NCI-H345 (cell line): ENCODE measurements at regions not wholly inside any gene's neighbourhood (a gene's known extent, or its start where the extent isn't known, plus 50 kb on each side); places are given as distances from the start of the nearest gene placed in this dataset.
"Not testable (repeated sequence)": the region's sequence is repeated elsewhere in the genome, so short reads cannot be mapped to it uniquely, and the experiment has no call there.

Source experiments
- DNase-seq: peaks from one replicate; lab custom pipeline; 2025; lab: John Stamatoyannopoulos, UW

GRCh38 chr6:170147832-170148708 is 142.8 kb downstream of the DLL1 start:
- DNase-seq = no peak

DNA sequence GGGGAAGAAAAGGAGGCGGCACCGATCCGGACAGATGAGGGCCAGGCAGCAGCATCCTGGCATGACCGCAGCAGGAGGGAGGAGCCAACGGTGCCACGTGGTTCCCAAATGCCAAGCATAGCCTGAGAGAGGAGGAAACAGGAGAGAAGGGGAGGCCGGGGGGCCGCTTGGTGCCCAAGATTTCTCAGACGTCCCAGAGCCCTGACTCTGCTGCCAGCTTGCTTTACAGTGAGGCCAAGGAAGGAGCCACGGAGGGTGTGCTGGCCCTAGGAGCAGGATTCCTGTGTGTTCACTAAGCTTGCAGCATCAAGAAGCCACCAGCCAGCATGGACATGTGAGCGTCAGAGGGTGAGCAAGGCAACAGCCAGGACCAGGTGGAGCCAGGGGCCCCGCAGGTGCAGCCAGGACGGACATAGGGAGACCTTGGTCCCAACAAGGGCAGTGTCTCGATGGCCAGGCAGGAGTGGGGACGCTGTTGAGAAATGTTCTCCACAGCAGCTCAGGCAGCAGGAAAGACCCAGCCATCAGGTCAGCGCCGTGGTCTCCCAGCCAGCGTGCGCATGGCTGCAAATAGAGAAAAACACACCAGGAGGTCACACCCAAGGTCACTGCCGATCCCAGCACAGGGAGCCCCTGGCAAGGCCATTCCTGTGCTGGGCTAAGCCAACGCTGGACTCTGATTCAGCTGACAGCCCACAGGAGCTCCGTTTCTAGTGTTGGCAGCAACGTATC is 143.7 kb downstream of the DLL1 start:
- no peak for DNase-seq

- no peak for DNase-seq
These were observed 144.2 kb downstream of the DLL1 start for GRCh38 chr6:170146640-170147039.

DNA sequence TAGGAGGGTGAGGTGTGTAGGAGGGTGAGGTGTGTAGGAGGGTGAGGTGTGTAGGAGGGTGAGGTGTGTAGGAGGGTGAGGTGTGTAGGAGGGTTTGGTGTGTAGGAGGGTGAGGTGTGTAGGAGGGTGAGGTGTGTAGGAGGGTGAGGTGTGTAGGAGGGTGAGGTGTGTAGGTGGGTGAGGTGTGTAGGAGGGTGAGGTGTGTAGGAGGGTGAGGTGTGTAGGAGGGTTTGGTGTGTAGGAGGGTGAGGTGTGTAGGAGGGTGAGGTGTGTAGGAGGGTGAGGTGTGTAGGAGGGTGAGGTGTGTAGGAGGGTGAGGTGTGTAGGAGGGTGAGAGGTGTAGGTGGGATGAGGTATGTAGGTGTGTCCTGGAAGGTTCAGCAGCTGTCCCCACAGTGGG is 144.7 kb downstream of the DLL1 start:
- not testable (repeated sequence) for DNase-seq

DNA sequence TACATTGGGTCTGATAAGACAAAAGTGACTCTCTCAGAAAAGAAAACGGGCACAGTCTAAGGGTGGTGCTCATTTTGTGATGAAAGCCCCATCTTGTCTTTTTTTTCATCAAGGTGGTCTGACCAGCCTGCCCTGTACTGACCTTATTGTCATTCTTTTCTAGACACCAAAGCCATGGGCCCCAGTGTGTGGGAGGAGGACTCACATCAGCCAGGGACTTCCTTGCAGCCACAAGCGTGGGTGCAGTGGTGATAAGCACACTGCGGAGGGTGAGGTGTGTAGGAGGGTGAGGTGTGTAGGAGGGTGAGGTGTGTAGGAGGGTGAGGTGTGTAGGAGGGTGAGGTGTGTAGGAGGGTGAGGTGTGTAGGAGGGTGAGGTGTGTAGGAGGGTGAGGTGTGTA is 145.2 kb downstream of the DLL1 start:
- not testable (repeated sequence) for DNase-seq

GRCh38 chr6:170145272-170145592 is 145.6 kb downstream of the DLL1 start:
- DNase-seq = no peak

GRCh38 chr6:170144571-170145271 is 146.2 kb downstream of the DLL1 start:
- DNase-seq = no peak

DNA sequence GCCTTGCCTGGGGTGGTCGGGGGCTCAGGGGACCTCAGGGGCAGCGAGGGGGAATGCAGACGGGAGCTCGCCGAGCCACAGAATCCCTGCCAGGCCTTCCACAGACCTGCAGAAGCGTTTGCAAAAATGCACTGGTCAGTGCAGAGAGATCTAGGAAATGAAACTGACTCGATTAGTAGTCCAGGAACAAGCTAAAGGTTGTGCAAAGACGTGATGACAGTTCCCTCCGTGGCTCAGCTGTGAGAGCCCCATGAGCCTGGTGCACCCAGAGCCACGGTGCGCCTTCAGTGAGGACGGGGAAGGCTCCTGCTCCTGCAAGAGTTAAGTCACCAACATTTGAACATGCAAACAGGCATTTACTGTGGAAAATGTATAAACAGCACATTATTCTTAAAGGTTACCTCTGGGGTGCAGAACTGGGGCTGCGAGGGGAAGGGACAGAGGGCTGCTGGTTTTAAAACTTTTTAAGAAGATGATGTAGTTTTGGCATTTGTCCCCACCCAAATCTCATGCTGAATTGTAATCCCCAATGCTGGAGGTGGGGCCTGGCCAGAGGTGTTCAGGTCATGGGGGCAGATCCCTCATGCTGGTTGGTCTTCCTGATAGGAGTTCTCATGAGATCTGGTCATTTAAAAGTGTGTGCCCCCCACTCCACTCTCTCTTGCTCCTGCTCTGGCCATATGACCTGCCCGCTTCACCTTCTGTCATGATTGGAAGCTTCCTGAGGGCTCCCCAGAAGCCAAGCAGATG is 147.3 kb downstream of the DLL1 start:
- DNase-seq = no peak

DNA sequence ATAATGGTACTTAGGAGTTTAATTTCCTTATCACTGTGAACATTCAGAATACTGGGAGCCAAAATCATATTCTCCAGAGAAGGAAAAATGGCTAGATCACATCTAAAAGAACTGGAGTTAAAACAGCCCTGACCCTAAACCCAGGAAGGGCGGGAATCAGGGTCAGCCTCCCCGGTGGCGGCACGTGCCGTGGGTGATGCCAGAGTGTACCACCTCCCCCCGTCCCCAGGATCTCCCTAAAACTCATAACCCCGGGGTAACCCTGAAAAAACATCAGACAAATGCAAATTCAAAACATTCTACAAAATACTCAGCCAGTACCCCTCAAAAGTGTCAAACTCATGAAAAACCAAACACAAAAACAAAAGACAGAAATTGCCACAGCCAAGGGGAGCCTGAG is 148.3 kb downstream of the DLL1 start:
- no peak for DNase-seq

- not testable (repeated sequence) for DNase-seq
These were observed 149.8 kb downstream of the DLL1 start for GRCh38 chr6:170141061-170141460.

GRCh38 chr6:170140129-170140528 is 150.7 kb downstream of the DLL1 start:
- DNase-seq = no peak

DNA sequence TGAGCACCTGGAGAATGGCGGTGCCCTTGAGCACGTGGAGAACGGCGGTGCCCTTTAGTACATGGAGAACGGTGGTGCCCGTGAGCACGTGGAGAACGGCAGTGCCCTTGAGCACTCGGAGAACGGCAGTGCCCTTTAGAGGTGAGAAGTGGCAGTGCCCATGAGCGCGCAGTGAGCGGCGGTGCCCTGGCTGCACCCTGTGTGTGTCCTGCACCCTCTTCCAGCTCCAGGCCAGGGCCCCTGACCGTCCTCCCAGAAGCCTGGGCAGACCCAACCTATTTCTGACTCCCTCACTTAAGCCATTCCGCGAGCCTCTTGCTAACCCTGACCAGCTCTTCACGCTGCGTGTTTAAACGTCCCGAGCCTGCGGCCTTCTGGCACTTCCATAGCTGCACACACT is 151.3 kb downstream of the DLL1 start:
- no peak for DNase-seq

DNA sequence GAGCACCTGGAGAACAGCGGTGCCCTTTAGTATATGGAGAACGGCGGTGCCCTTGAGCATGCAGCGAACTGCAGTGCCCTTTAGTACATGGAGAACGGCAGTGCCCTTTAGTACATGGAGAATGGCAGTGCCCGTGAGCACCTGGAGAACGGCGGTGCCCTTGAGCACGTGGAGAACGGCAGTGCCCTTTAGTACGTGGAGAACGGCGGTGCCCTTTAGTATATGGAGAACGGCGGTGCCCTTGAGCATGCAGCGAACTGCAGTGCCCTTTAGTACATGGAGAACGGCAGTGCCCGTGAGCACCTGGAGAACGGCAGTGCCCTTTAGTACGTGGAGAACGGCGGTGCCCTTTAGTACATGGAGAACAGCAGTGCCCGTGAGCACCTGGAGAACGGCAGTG is 151.8 kb downstream of the DLL1 start:
- not testable (repeated sequence) for DNase-seq

DNA sequence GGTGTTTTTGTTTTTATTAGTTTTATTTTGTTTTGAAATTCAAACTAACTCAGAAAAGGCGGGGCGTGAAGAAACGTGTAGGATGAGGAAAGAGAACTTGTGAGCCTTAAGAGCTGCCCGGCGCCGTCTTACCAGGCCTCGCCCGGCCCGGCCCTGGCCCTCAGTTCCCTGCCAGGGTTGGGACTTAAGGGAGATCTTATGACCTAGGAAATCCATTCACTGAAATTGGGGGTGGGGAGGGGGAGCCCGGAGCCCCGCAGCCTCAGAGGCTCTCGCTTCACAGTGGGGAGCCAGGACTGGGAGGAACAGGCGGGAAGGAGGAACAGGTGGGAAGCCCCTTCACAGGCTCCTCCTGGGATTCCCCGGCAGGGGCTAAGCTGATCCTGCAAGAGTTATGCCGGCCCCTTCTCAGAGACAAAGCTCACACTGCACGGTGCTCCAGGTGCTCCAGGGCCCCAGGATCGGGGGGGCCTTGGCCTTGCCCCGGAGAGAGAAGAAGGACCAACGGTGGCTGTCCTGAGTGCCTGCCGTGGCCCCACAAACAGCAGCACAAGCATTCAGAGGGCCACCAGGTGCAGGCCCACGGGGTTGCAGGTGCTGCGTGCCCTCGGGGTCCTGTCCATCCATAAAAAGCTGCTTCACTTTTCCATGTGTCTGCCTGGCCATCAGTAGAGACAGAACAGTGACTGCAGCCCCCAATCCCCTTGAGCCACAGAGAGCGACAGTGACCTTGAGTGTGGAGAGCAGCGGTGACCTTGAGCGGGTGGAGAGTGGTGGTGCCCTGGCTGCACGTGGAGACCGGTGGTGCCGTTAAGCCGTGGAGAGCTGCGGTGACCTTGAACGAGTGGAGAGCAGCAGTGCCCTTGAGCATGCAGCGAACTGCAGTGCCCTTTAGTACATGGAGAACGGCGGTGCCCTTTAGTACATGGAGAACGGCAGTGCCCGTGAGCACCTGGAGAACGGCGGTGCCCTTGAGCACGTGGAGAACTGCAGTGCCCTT is 152.7 kb downstream of the DLL1 start:
- DNase-seq = no peak

- DNase-seq = no peak
These were observed 153.5 kb downstream of the DLL1 start for GRCh38 chr6:170137176-170137891.

- DNase-seq = no peak
These were observed 154.2 kb downstream of the DLL1 start for GRCh38 chr6:170136541-170137175.

DNA sequence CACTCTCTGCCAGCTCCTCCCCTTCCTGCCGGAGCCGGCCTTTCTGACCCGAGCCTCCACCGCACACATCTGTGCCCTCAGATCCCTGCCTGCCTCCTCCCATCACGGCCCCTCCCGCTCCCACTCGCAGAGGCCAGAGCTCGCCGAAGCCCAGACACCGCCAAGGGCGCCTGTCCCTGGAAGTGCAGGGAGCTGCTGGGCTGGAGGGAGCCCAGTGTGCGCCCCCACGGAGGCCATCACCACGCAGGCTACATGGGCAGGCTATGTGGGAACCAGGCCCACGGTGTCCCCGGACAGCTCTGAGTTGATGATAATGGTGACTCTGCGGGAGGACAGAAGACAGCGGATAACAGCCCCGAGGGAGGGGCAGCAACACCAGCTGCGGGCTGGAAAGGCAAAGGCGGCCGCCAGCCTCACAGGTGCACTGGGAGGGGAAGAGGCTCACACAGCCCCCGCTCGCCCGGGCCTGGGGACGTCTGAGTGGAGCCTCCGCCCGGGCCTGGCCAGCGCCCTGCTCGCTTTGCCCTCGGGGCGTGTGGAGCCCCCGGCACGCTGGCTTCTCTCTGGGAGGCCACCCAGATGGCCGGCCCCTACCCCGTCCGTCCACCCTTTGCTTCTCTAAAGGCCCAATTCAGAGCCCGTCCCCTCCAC is 154.9 kb downstream of the DLL1 start:
- DNase-seq = no peak

DNA sequence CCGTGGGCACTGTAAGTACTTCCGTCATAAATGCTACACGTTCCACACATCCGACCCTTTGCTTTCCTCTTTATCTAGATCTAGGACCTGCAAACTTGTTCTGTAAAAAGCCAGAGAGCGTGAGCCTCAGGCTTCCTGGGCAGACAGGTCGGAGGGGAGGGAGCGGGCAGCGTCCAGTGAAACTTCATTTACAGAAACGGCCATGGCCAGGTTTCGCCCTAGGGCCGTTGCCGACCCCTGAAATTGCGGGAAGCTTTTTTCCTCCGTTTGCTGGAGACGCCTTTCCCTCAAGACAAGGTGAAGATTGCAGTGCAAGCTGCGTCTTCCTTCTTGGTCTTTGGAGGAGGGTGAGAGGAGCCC is 155.4 kb downstream of the DLL1 start:
- DNase-seq = no peak
